ENCODE measurements at regions not wholly inside any gene's neighbourhood (a gene's known extent, or its start where the extent isn't known, plus 50 kb on each side); places are given as distances from the start of the nearest gene placed in this dataset.

GRCh38 chr13:39900106-39900750 lies 244.8 kb downstream of the COG6 start:
- Histone ChIP-seq H3K4me3 (no peak overlapping the region), H3K27me3 (no peaks in the 10 kb centered on the region), H3K9me3 (peaks cover 0 to 3% of the 10 kb centered on the region in 2 donors), H3K27ac (no peak overlapping the region), H3K36me3 (no peaks in the 10 kb centered on the region), H3K4me1 (no peaks in the 10 kb centered on the region)
- TF ChIP-seq POLR2AphosphoS5 (IDR thresholded peaks at IDR 0.05) (no peak), POLR2A (IDR thresholded peaks at IDR 0.05) (no peak)
- TF ChIP-seq, protein P1, sequence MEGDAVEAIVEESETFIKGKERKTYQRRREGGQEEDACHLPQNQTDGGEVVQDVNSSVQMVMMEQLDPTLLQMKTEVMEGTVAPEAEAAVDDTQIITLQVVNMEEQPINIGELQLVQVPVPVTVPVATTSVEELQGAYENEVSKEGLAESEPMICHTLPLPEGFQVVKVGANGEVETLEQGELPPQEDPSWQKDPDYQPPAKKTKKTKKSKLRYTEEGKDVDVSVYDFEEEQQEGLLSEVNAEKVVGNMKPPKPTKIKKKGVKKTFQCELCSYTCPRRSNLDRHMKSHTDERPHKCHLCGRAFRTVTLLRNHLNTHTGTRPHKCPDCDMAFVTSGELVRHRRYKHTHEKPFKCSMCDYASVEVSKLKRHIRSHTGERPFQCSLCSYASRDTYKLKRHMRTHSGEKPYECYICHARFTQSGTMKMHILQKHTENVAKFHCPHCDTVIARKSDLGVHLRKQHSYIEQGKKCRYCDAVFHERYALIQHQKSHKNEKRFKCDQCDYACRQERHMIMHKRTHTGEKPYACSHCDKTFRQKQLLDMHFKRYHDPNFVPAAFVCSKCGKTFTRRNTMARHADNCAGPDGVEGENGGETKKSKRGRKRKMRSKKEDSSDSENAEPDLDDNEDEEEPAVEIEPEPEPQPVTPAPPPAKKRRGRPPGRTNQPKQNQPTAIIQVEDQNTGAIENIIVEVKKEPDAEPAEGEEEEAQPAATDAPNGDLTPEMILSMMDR (IDR thresholded peaks at IDR 0.05) = no peak
- intact Hi-C loops (cut with DNase I; ENCODE audit: low total_unique reads) = no loop called here
- DNase-seq (ENCODE audit: low spot score in 2 of 2) = no peak

GRCh38 chr13:39904959-39905358 lies 249.5 kb downstream of the COG6 start:
- DNase-seq (ENCODE audit: low spot score in 2 of 2) = no peak

GRCh38 chr13:39909634-39910033 lies 254.2 kb downstream of the COG6 start:
- TF ChIP-seq, protein P1 (IDR thresholded peaks at IDR 0.05) = no peak
- TF ChIP-seq POLR2AphosphoS5 (IDR thresholded peaks at IDR 0.05) (no peak), POLR2A (IDR thresholded peaks at IDR 0.05) (no peak)
- H3K9me3 ChIP-seq = no peaks in the 10 kb centered on the region
- intact Hi-C loops (cut with DNase I; ENCODE audit: low total_unique reads) = no loop called here
- H3K36me3 ChIP-seq = no peaks in the 10 kb centered on the region
- H3K27me3 ChIP-seq = no peaks in the 10 kb centered on the region
- no peak overlapping the region for H3K4me3 ChIP-seq
- H3K4me1 ChIP-seq = no peaks in the 10 kb centered on the region
- no peak for DNase-seq (ENCODE audit: low spot score in 2 of 2)
- no peak overlapping the region for H3K27ac ChIP-seq

More at GRCh38 chr13:39904959-39905358, 249.5 kb downstream of the COG6 start:
- Histone ChIP-seq H3K9me3 (no peaks in the 10 kb centered on the region), H3K27me3 (no peaks in the 10 kb centered on the region), H3K36me3 (no peaks in the 10 kb centered on the region), H3K27ac (no peak overlapping the region), H3K4me3 (no peak overlapping the region), H3K4me1 (no peaks in the 10 kb centered on the region)
- no peak for TF ChIP-seq POLR2A (IDR thresholded peaks at IDR 0.05)
- TF ChIP-seq POLR2AphosphoS5 (IDR thresholded peaks at IDR 0.05) = no peak
- TF ChIP-seq, protein P1 (IDR thresholded peaks at IDR 0.05) = no peak
- intact Hi-C loops (cut with DNase I; ENCODE audit: low total_unique reads) = no loop called here

DNA sequence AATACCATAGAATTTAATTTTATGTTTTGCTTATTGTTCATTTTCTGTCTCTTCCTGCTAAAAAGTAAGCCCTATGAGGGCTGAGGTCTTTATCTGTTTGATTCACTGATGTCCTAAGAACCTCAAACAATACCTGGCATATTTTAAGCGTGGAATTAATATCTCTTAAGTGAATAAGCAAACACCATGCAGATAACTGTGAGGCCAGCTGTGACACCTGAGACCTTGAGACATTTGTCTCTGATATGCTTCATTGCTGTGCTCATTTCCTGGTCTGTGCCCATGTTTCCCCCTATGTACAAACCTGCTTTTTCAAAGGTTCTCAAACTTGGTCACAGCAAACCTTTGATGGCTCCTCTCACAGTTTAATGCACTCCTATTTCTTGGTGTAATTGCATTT lies 254.6 kb downstream of the COG6 start:
- Histone ChIP-seq H3K4me1 (no peaks in the 10 kb centered on the region), H3K4me3 (no peak overlapping the region), H3K36me3 (no peaks in the 10 kb centered on the region), H3K27ac (no peak overlapping the region), H3K9me3 (no peaks in the 10 kb centered on the region), H3K27me3 (no peaks in the 10 kb centered on the region)
- intact Hi-C loops (cut with DNase I; ENCODE audit: low total_unique reads) = no loop called here
- TF ChIP-seq POLR2A (IDR thresholded peaks at IDR 0.05) = no peak
- TF ChIP-seq, protein P1 (IDR thresholded peaks at IDR 0.05) = no peak
- TF ChIP-seq POLR2AphosphoS5 (IDR thresholded peaks at IDR 0.05) = no peak
- no peak for DNase-seq (ENCODE audit: low spot score in 2 of 2)

DNA sequence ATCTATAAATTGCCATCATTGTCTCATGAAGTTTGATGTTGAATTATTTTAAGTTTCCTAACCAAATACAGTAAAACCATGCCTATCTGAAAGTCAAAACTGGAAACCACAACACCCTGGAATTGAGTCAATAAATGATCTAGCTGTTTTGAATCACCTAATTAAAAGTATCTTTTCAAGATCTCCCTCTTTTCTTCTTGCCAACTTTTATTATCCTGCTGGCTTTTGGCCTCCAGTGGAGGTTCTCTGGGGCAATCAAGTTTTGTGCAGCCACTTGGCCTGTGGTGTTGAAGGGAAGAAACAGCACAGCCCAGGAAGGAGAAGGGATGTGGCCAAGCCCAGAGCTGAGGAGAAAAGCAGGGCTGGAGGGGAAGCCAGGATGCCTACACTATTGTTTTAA lies 255.4 kb downstream of the COG6 start:
- Histone ChIP-seq H3K27ac (peak overlapping the region in 1 of 2 donors; percentile 7), H3K4me1 (no peaks in the 10 kb centered on the region), H3K36me3 (no peaks in the 10 kb centered on the region), H3K27me3 (no peaks in the 10 kb centered on the region), H3K4me3 (no peak overlapping the region), H3K9me3 (no peaks in the 10 kb centered on the region)
- peak in 1 of 2 donors; percentile 25 for DNase-seq (ENCODE audit: low spot score in 2 of 2)
- intact Hi-C loops (cut with DNase I; ENCODE audit: low total_unique reads) = no loop called here
- TF ChIP-seq, protein P1 (IDR thresholded peaks at IDR 0.05) = no peak
- TF ChIP-seq POLR2A (IDR thresholded peaks at IDR 0.05) = no peak
- no peak for TF ChIP-seq POLR2AphosphoS5 (IDR thresholded peaks at IDR 0.05)

Measured in breast epithelium (tissue), 4 donors.